Islet precursor cell (in vitro differentiated cells): ENCODE measurements at regions not wholly inside any gene's neighbourhood (a gene's known extent, or its start where the extent isn't known, plus 50 kb on each side); places are given as distances from the start of the nearest gene placed in this dataset.
"Not testable (repeated sequence)": the region's sequence is repeated elsewhere in the genome, so short reads cannot be mapped to it uniquely, and the experiment has no call there.

ENCODE experiments used
- DNase-seq: peaks from one replicate; pipeline ENCODE4 v3.0.0-alpha.2; 2018

GRCh38 chr18:52220062-52220591, 119.9 kb upstream of the DCC start:
- no peak for DNase-seq

GRCh38 chr18:52222211-52222610, 117.8 kb upstream of the DCC start:
- no peak for DNase-seq

- no peak for DNase-seq
Measured at GRCh38 chr18:52227536-52227935, 112.5 kb upstream of the DCC start.

- no peak for DNase-seq
Measured at GRCh38 chr18:52228166-52228565, 111.8 kb upstream of the DCC start.

- no peak for DNase-seq
Measured at GRCh38 chr18:52236131-52236530, 103.9 kb upstream of the DCC start.

- DNase-seq, result no peak
Measured at GRCh38 chr18:52237551-52237950, 102.4 kb upstream of the DCC start.

GRCh38 chr18:52242711-52243110, 97.3 kb upstream of the DCC start:
- no peak for DNase-seq

- no peak for DNase-seq
Measured at GRCh38 chr18:52244658-52245057, 95.3 kb upstream of the DCC start.

GRCh38 chr18:52254367-52254766, 85.6 kb upstream of the DCC start:
- no peak for DNase-seq

- not testable (repeated sequence) for DNase-seq
Measured at GRCh38 chr18:52257417-52257816, 82.6 kb upstream of the DCC start.

GRCh38 chr18:52275817-52276216, 64.2 kb upstream of the DCC start:
- no peak for DNase-seq

GRCh38 chr18:52277785-52278184, 62.2 kb upstream of the DCC start:
- no peak for DNase-seq

GRCh38 chr18:52278191-52278590, 61.8 kb upstream of the DCC start:
- no peak for DNase-seq

GRCh38 chr18:52280702-52281101, 59.3 kb upstream of the DCC start:
- no peak for DNase-seq

GRCh38 chr18:52283927-52284326, 56.1 kb upstream of the DCC start:
- DNase-seq, result no peak

- no peak for DNase-seq
Measured at GRCh38 chr18:52286675-52287074, 53.3 kb upstream of the DCC start.

- no peak for DNase-seq
Measured at GRCh38 chr18:52287151-52287550, 52.8 kb upstream of the DCC start.

GRCh38 chr18:52288403-52289004, 51.5 kb upstream of the DCC start:
- DNase-seq, result peak; percentile 59

GRCh38 chr18:52289392-52289791, 50.6 kb upstream of the DCC start:
- DNase-seq, result no peak
